Epithelial cell of proximal tubule (primary cell): ENCODE measurements at regions not wholly inside any gene's neighbourhood (a gene's known extent, or its start where the extent isn't known, plus 50 kb on each side); places are given as distances from the start of the nearest gene placed in this dataset.

Experiments used
- DNase-seq: peaks from one replicate; pipeline ENCODE4 v3.0.0-alpha.2; 2011; ENCODE audit warnings: low read depth
- H3K4me3 ChIP-seq: 2 replicates; pipeline ENCODE4 v1.5.1; 2011; ENCODE audit warnings: low read depth, mild to moderate bottlenecking, low read length
- CTCF ChIP-seq: conservative IDR thresholded peaks from 2 replicates; pipeline ENCODE4 v1.5.1; 2012; ENCODE audit warnings: low read depth, mild to moderate bottlenecking, low read length

- no peak overlapping the region for H3K4me3 ChIP-seq
- no peak for TF ChIP-seq CTCF
- DNase-seq = no peak
Measured at GRCh38 chr10:10946801-10947200, 70.9 kb upstream of the CELF2 start.

- no peak for TF ChIP-seq CTCF
- DNase-seq = no peak
- H3K4me3 ChIP-seq = no peak overlapping the region
Measured at GRCh38 chr10:10951675-10952074, 66.0 kb upstream of the CELF2 start.

DNA sequence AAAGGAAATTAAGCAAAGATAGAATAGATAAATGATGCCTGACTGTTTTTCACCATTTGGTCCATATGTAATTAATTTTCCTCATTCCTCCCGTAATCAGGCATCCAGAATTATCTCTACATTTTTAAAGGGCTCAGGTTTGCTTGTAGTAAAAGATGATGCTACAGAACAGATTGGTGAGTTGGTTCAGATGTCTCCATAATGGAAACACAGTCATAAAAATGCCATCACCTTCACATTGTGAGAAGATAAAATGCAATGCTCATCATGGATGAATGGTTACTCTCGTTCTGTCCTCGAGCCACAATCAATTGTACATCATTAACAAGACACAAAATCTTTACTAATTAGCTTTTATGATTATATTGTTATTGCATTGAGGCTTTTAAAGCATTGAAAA lies 64.9 kb upstream of the CELF2 start:
- H3K4me3 ChIP-seq = no peak overlapping the region
- TF ChIP-seq CTCF = no peak
- no peak for DNase-seq

DNA sequence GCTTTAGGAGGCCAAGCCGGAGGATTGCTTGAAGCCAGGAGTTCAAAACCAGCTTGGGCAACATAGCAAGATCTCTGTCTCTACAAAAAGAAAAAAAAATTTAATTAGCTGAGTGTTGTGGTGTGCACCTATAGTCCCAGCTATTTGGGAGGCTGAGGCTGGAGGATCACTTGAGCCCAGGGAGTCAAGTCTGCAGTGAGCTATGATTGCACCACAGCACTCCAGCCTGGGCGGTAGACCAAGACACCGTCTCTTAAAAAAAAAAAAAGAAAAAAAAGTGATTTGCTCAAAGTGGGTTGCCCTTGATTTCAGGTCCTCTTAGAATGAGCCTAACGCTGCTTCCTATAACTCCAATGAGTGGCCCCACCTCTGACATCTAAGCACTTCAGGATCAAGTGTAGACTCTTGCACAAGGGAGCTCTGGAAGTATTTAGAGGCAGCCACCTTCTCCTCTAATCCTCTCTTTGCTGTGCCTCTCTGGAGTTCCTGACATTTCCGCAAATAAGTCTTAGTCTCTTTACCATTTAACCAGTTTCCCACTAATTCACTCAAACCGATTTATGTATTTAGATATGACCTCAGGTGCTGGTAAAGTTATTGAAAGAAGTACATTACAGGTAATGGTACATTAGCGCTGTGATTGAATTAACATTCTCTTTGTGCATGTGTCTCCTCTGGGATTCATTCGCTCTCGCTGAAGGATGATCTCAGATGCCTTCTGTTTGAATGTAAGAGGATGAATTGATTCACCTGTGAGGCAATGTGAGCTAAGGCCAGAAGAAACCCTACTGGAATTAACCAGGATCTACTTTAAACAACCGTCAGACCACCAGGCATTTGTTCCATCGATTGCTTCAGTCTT lies 60.8 kb upstream of the CELF2 start:
- H3K4me3 ChIP-seq = no peak overlapping the region
- no peak for DNase-seq
- TF ChIP-seq CTCF = no peak

- no peak for DNase-seq
- H3K4me3 ChIP-seq = no peak overlapping the region
- no peak for TF ChIP-seq CTCF
Measured at GRCh38 chr10:10958041-10958440, 59.6 kb upstream of the CELF2 start.

DNA sequence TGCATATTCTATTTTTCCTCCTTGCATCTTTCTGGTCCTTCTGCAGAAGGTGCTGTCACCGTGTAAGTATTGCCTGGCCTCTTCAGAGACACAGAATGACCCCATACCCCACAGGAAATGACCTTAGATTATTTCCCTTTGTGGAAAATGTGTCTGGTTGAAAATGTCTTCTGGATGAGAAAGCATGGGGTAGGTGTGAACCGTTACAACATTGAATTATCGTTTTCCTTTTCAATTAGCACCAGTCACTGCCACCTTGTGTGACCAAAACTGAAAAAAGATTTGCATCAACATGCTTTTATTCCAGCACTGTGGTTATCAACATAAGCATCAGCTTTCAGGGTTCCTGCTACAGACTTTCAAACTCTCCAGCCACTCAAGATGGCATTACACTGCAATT lies 58.0 kb upstream of the CELF2 start:
- TF ChIP-seq CTCF = no peak
- no peak for DNase-seq
- no peak overlapping the region for H3K4me3 ChIP-seq

- H3K4me3 ChIP-seq = no peak overlapping the region
- no peak for TF ChIP-seq CTCF
- DNase-seq = no peak
Measured at GRCh38 chr10:10960534-10960933, 57.1 kb upstream of the CELF2 start.
